Naive thymus-derived CD4-positive, alpha-beta T cell (primary cell): ENCODE measurements at regions not wholly inside any gene's neighbourhood (a gene's known extent, or its start where the extent isn't known, plus 50 kb on each side); places are given as distances from the start of the nearest gene placed in this dataset.
"Not testable (repeated sequence)": the region's sequence is repeated elsewhere in the genome, so short reads cannot be mapped to it uniquely, and the experiment has no call there.

Source experiments
- ATAC-seq: fragments of 150-1000 bp; cut with Tn5 transposase; 2 replicates; pipeline ENCODE4 v1.10.0; 2021; ENCODE audit warnings: mild to moderate bottlenecking, moderate library complexity
- CTCF ChIA-PET: fragments of 350-600 bp; sonication (Branson Sonifier 250); formaldehyde crosslinking; loops from one replicate; lab custom pipeline; 2021; ENCODE audit warnings: antibody characterized with exemption; lab: Charles Lee
- POLR2A ChIA-PET: fragments of 350-600 bp; sonication (Branson Sonifier 250); formaldehyde crosslinking; loops from one replicate; lab custom pipeline; 2021; ENCODE audit warnings: antibody characterized with exemption, inconsistent platforms; lab: Charles Lee
- DNase-seq, 9 donors: peaks; one replicate each; pipeline versions ENCODE4 v3.0.0 to v3.0.0-alpha.2; 2020 to 2022; ENCODE audit warnings: mixed read lengths in 1 of 9
- H3K27ac ChIP-seq: one replicate; pipeline ENCODE4 v1.7.0; 2013; ENCODE audit warnings: mild to moderate bottlenecking, low read depth, low read length, moderate library complexity
- H3K27me3 ChIP-seq, 2 donors: one replicate each; pipeline ENCODE4 v1.7.0; 2013; ENCODE audit warnings: low read length in 2 of 2, mild to moderate bottlenecking in 2 of 2, moderate library complexity in 2 of 2; ENCODE audit not compliant: control insufficient read depth in 2 of 2, insufficient read depth in 2 of 2
- H3K36me3 ChIP-seq, 3 experiments: 1 replicate in 2 of 3; 2 replicates in 1 of 3; pipeline ENCODE4 v1.7.0; 2013; ENCODE audit warnings: low read length in 3 of 3, mild to moderate bottlenecking in 3 of 3, moderate library complexity in 1 of 3; ENCODE audit not compliant: insufficient read depth in 3 of 3, control insufficient read depth in 2 of 3
- H3K4me1 ChIP-seq, 2 donors: one replicate each; pipeline ENCODE4 v1.7.0; 2013; ENCODE audit warnings: low read length in 2 of 2, mild to moderate bottlenecking in 2 of 2, moderate library complexity in 1 of 2; ENCODE audit not compliant: control insufficient read depth in 2 of 2, insufficient read depth in 2 of 2
- H3K4me3 ChIP-seq: 2 replicates; pipeline ENCODE4 v1.7.0; 2013; ENCODE audit warnings: mild to moderate bottlenecking, low read length
- H3K9me3 ChIP-seq, 3 experiments: 1 replicate in 2 of 3; 2 replicates in 1 of 3; pipeline ENCODE4 v1.7.0; 2013; ENCODE audit warnings: low read length in 3 of 3; ENCODE audit not compliant: control insufficient read depth in 2 of 3
- H3K27ac Mint-ChIP-seq, 9 donors: one replicate each; pipeline ENCODE4 v1.8.0; 2020 to 2022; ENCODE audit warnings: mixed read lengths in 9 of 9, mild to moderate bottlenecking in 8 of 9, moderate library complexity in 5 of 9, inconsistent platforms in 2 of 9
- H3K27me3 Mint-ChIP-seq, 5 donors: one replicate each; pipeline ENCODE4 v1.8.0; 2021 to 2022; ENCODE audit warnings: mixed read lengths in 5 of 5, mild to moderate bottlenecking in 1 of 5
- H3K36me3 Mint-ChIP-seq, 5 donors: one replicate each; pipeline ENCODE4 v1.8.0; 2020 to 2022; ENCODE audit warnings: mixed read lengths in 5 of 5, mild to moderate bottlenecking in 3 of 5, inconsistent platforms in 1 of 5
- H3K4me1 Mint-ChIP-seq, 7 donors: one replicate each; pipeline ENCODE4 v1.8.0; 2020 to 2022; ENCODE audit warnings: mixed read lengths in 7 of 7, mild to moderate bottlenecking in 3 of 7, inconsistent platforms in 1 of 7
- H3K4me3 Mint-ChIP-seq, 10 donors: one replicate each; pipeline ENCODE4 v1.8.0; 2020 to 2022; ENCODE audit warnings: mild to moderate bottlenecking in 10 of 10, mixed read lengths in 10 of 10, moderate library complexity in 6 of 10, inconsistent platforms in 2 of 10
- H3K9me3 Mint-ChIP-seq, 11 donors: one replicate each; pipeline ENCODE4 v1.8.0; 2020 to 2022; ENCODE audit warnings: mixed read lengths in 11 of 11, mild to moderate bottlenecking in 4 of 11, inconsistent platforms in 1 of 11, moderate library complexity in 1 of 11
- intact Hi-C, 2 donors: fragments of 100-400 bp; cut with micrococcal nuclease; formaldehyde crosslinking; loops; one replicate each; pipeline ENCODE4 v1.15.1; 2023

GRCh38 chr1:29920784-29921183, 684.5 kb downstream of the PTPRU start:
- ChIA-PET POLR2A (no interaction called here), CTCF (no interaction called here)
- Mint-ChIP-seq H3K27ac (no peak overlapping the region), H3K9me3 (peaks cover 0 to 8% (median 0%) of the 10 kb centered on the region in 11 donors), H3K4me1 (no peaks in the 10 kb centered on the region), H3K36me3 (peaks cover 0 to 3% (median 0%) of the 10 kb centered on the region in 5 donors), H3K4me3 (no peak overlapping the region), H3K27me3 (peaks cover 0 to 32% (median 23%) of the 10 kb centered on the region in 5 donors)
- no peaks in the 10 kb centered on the region for H3K36me3 ChIP-seq
- ATAC-seq = no peak
- H3K4me3 ChIP-seq = no peak overlapping the region
- intact Hi-C loops = no loop called here
- no peaks in the 10 kb centered on the region for H3K27me3 ChIP-seq
- no peaks in the 10 kb centered on the region for H3K9me3 ChIP-seq
- H3K27ac ChIP-seq = no peak overlapping the region
- DNase-seq = no peak
- no peaks in the 10 kb centered on the region for H3K4me1 ChIP-seq

- ATAC-seq = no peak
- peaks cover 0 to 8% (median 0%) of the 10 kb centered on the region in 11 donors for H3K9me3 Mint-ChIP-seq
- Histone ChIP-seq H3K27ac (no peak overlapping the region), H3K9me3 (no peaks in the 10 kb centered on the region), H3K27me3 (no peaks in the 10 kb centered on the region), H3K36me3 (no peaks in the 10 kb centered on the region), H3K4me3 (no peak overlapping the region), H3K4me1 (no peaks in the 10 kb centered on the region)
- no peak overlapping the region for H3K27ac Mint-ChIP-seq
- no peaks in the 10 kb centered on the region for H3K4me1 Mint-ChIP-seq
- intact Hi-C loops = no loop called here
- ChIA-PET POLR2A (no interaction called here), CTCF (no interaction called here)
- peaks cover 0 to 36% (median 23%) of the 10 kb centered on the region in 5 donors for H3K27me3 Mint-ChIP-seq
- no peak overlapping the region for H3K4me3 Mint-ChIP-seq
- H3K36me3 Mint-ChIP-seq = peaks cover 0 to 3% (median 0%) of the 10 kb centered on the region in 5 donors
- no peak for DNase-seq
Measured at GRCh38 chr1:29920316-29920715, 684.0 kb downstream of the PTPRU start.

- H3K9me3 ChIP-seq, H3K36me3 ChIP-seq, DNase-seq, H3K36me3 Mint-ChIP-seq, H3K27ac ChIP-seq, POLR2A ChIA-PET, H3K4me1 Mint-ChIP-seq, H3K4me1 ChIP-seq, CTCF ChIA-PET, intact Hi-C loops, H3K27ac Mint-ChIP-seq, H3K4me3 Mint-ChIP-seq, ATAC-seq, H3K9me3 Mint-ChIP-seq, H3K27me3 ChIP-seq, H3K4me3 ChIP-seq: not testable (repeated sequence)
- peaks cover 3 to 43% (median 27%) of the 10 kb centered on the region in 5 donors for H3K27me3 Mint-ChIP-seq
Measured at GRCh38 chr1:29919041-29919440, 682.7 kb downstream of the PTPRU start.

- intact Hi-C loops = no loop called here
Measured at GRCh38 chr1:29916656-29917369, 680.5 kb downstream of the PTPRU start.

GRCh38 chr1:29914936-29915335, 678.6 kb downstream of the PTPRU start:
- H3K27ac ChIP-seq = no peak overlapping the region
- H3K4me1 Mint-ChIP-seq = no peaks in the 10 kb centered on the region
- H3K27me3 ChIP-seq = no peaks in the 10 kb centered on the region
- no peak for ATAC-seq
- H3K27me3 Mint-ChIP-seq = peaks cover 10 to 64% (median 28%) of the 10 kb centered on the region in 5 donors
- no peak overlapping the region for H3K4me3 Mint-ChIP-seq
- no peak overlapping the region for H3K4me3 ChIP-seq
- no peaks in the 10 kb centered on the region for H3K4me1 ChIP-seq
- no peak overlapping the region for H3K27ac Mint-ChIP-seq
- peaks cover 0 to 8% (median 3%) of the 10 kb centered on the region in 11 donors for H3K9me3 Mint-ChIP-seq
- no peaks in the 10 kb centered on the region for H3K9me3 ChIP-seq
- no peak for DNase-seq
- ChIA-PET CTCF (interaction anchor here (0.7 kb wide), 1 partner anchor 881 kb away, joined by 3 read pairs; no protein-coding TSS in a partner anchor), POLR2A (no interaction called here)
- no peaks in the 10 kb centered on the region for H3K36me3 ChIP-seq
- intact Hi-C loops = no loop called here
- H3K36me3 Mint-ChIP-seq = peaks cover 0 to 3% (median 0%) of the 10 kb centered on the region in 5 donors

More at GRCh38 chr1:29916656-29917369, 680.5 kb downstream of the PTPRU start:
- Histone ChIP-seq H3K36me3 (no peaks in the 10 kb centered on the region), H3K27ac (no peak overlapping the region), H3K4me3 (no peak overlapping the region), H3K9me3 (no peaks in the 10 kb centered on the region), H3K27me3 (no peaks in the 10 kb centered on the region), H3K4me1 (no peaks in the 10 kb centered on the region)
- H3K27ac Mint-ChIP-seq = no peak overlapping the region
- H3K4me3 Mint-ChIP-seq = no peak overlapping the region
- H3K9me3 Mint-ChIP-seq = peaks cover 0 to 8% (median 3%) of the 10 kb centered on the region in 11 donors
- peaks cover 0 to 3% (median 0%) of the 10 kb centered on the region in 5 donors for H3K36me3 Mint-ChIP-seq
- DNase-seq (no peak), ATAC-seq (no peak)
- H3K4me1 Mint-ChIP-seq = no peaks in the 10 kb centered on the region
- CTCF ChIA-PET = no interaction called here
- POLR2A ChIA-PET = no interaction called here
- H3K27me3 Mint-ChIP-seq = peaks cover 8 to 64% (median 29%) of the 10 kb centered on the region in 5 donors

GRCh38 chr1:29912425-29912824, 676.1 kb downstream of the PTPRU start:
- H3K27ac Mint-ChIP-seq = no peak overlapping the region
- H3K4me3 Mint-ChIP-seq = no peak overlapping the region
- no peaks in the 10 kb centered on the region for H3K36me3 ChIP-seq
- no peak for ATAC-seq
- H3K36me3 Mint-ChIP-seq = peaks cover 0 to 3% (median 0%) of the 10 kb centered on the region in 5 donors
- H3K4me1 ChIP-seq = no peaks in the 10 kb centered on the region
- H3K27me3 ChIP-seq = no peaks in the 10 kb centered on the region
- peaks cover 0 to under 1% (median 0%) of the 10 kb centered on the region in 7 donors for H3K4me1 Mint-ChIP-seq
- POLR2A ChIA-PET = no interaction called here
- peaks cover 0 to 5% (median 0%) of the 10 kb centered on the region in 11 donors for H3K9me3 Mint-ChIP-seq
- intact Hi-C loops = no loop called here
- H3K4me3 ChIP-seq = no peak overlapping the region
- CTCF ChIA-PET = no interaction called here
- H3K27ac ChIP-seq = no peak overlapping the region
- no peaks in the 10 kb centered on the region for H3K9me3 ChIP-seq
- H3K27me3 Mint-ChIP-seq = peaks cover 10 to 63% (median 29%) of the 10 kb centered on the region in 5 donors
- no peak for DNase-seq

- DNase-seq (no peak), ATAC-seq (no peak)
- Mint-ChIP-seq H3K27me3 (peaks cover 10 to 71% (median 33%) of the 10 kb centered on the region in 5 donors), H3K27ac (no peak overlapping the region), H3K36me3 (peaks cover 0 to 3% (median 0%) of the 10 kb centered on the region in 5 donors), H3K4me1 (peaks cover 0 to 2% (median 0%) of the 10 kb centered on the region in 7 donors), H3K4me3 (no peak overlapping the region), H3K9me3 (peaks cover 0 to 6% (median 0%) of the 10 kb centered on the region in 11 donors)
- H3K27ac ChIP-seq = no peak overlapping the region
- H3K27me3 ChIP-seq = no peaks in the 10 kb centered on the region
- no peaks in the 10 kb centered on the region for H3K4me1 ChIP-seq
- ChIA-PET CTCF (no interaction called here), POLR2A (no interaction called here)
- H3K9me3 ChIP-seq = no peaks in the 10 kb centered on the region
- intact Hi-C loops = no loop called here
- H3K4me3 ChIP-seq = no peak overlapping the region
- H3K36me3 ChIP-seq = no peaks in the 10 kb centered on the region
Measured at GRCh38 chr1:29909962-29910361, 673.6 kb downstream of the PTPRU start.
